ENCODE measurements at regions not wholly inside any gene's neighbourhood (a gene's known extent, or its start where the extent isn't known, plus 50 kb on each side); places are given as distances from the start of the nearest gene placed in this dataset.

GRCh38 chr18:9029131-9029530, 73.4 kb upstream of the NDUFV2 start:
- no peak for DNase-seq (ENCODE audit: low read depth, low spot score)
- no peak for TF ChIP-seq CTCF (IDR thresholded peaks at IDR 0.05; ENCODE audit: low read depth, low read length)
- H3K4me3 ChIP-seq (ENCODE audit: low read depth, low read length): no peak overlapping the region
- in situ Hi-C loops (cut with HindIII; ENCODE audit: low sequenced_read_pairs): no loop called here

GRCh38 chr18:9032519-9032918, 70.0 kb upstream of the NDUFV2 start:
- no peak for TF ChIP-seq CTCF (IDR thresholded peaks at IDR 0.05; ENCODE audit: low read depth, low read length)
- no peak overlapping the region for H3K4me3 ChIP-seq (ENCODE audit: low read depth, low read length)
- in situ Hi-C loops (cut with HindIII; ENCODE audit: low sequenced_read_pairs): no loop called here
- DNase-seq (ENCODE audit: low read depth, low spot score): no peak

GRCh38 chr18:9038277-9038871, 64.1 kb upstream of the NDUFV2 start:
- TF ChIP-seq CTCF (IDR thresholded peaks at IDR 0.05; ENCODE audit: low read depth, low read length): no peak
- DNase-seq (ENCODE audit: low read depth, low spot score): peak; percentile 25
- no peak overlapping the region for H3K4me3 ChIP-seq (ENCODE audit: low read depth, low read length)
- in situ Hi-C loops (cut with HindIII; ENCODE audit: low sequenced_read_pairs): no loop called here

GRCh38 chr18:9039441-9040071, 62.9 kb upstream of the NDUFV2 start:
- H3K4me3 ChIP-seq (ENCODE audit: low read depth, low read length): no peak overlapping the region
- no peak for DNase-seq (ENCODE audit: low read depth, low spot score)
- no peak for TF ChIP-seq CTCF (IDR thresholded peaks at IDR 0.05; ENCODE audit: low read depth, low read length)
- in situ Hi-C loops (cut with HindIII; ENCODE audit: low sequenced_read_pairs): no loop called here

- no peak for TF ChIP-seq CTCF (IDR thresholded peaks at IDR 0.05; ENCODE audit: low read depth, low read length)
- H3K4me3 ChIP-seq (ENCODE audit: low read depth, low read length): no peak overlapping the region
- in situ Hi-C loops (cut with HindIII; ENCODE audit: low sequenced_read_pairs): no loop called here
- DNase-seq (ENCODE audit: low read depth, low spot score): no peak
Measured at GRCh38 chr18:9042766-9043481, 59.6 kb upstream of the NDUFV2 start.

GRCh38 chr18:9043581-9043980, 58.9 kb upstream of the NDUFV2 start:
- in situ Hi-C loops (cut with HindIII; ENCODE audit: low sequenced_read_pairs): no loop called here
- DNase-seq (ENCODE audit: low read depth, low spot score): no peak
- no peak overlapping the region for H3K4me3 ChIP-seq (ENCODE audit: low read depth, low read length)
- no peak for TF ChIP-seq CTCF (IDR thresholded peaks at IDR 0.05; ENCODE audit: low read depth, low read length)
